Adrenal gland (tissue), 5 donors: ENCODE measurements at regions not wholly inside any gene's neighbourhood (a gene's known extent, or its start where the extent isn't known, plus 50 kb on each side); places are given as distances from the start of the nearest gene placed in this dataset.

Source experiments
- CTCF ChIP-seq, 6 experiments: fragments of 450-650 bp in 4 of 6; fragments of 200-600 bp in 2 of 6; sonication (generic) in 1 of 6; IDR thresholded peaks; 1 replicate in 5 of 6; 2 replicates in 1 of 6; pipeline versions ENCODE4 v1.5.1 to v1.8.0; 2016 to 2021; ENCODE audit warnings: antibody characterized with exemption in 6 of 6, mild to moderate bottlenecking in 2 of 6, moderate library complexity in 1 of 6
- POLR2A ChIP-seq, 2 donors: fragments of 450-650 bp; IDR thresholded peaks; one replicate each; pipeline ENCODE4 v1.6.1; 2017; ENCODE audit warnings: antibody characterized with exemption in 2 of 2, mild to moderate bottlenecking in 2 of 2, moderate library complexity in 1 of 2
- donor health status: DM: no; HTN: no; CAD: no.

GRCh38 chr2:78907089-78907488 is 118.4 kb upstream of the REG3G start:
- TF ChIP-seq CTCF (IDR thresholded peaks at IDR 0.05) (no peak), POLR2A (IDR thresholded peaks at IDR 0.05) (no peak)
